CD4-positive, CD25-positive, alpha-beta regulatory T cell (primary cell): ENCODE measurements at regions not wholly inside any gene's neighbourhood (a gene's known extent, or its start where the extent isn't known, plus 50 kb on each side); places are given as distances from the start of the nearest gene placed in this dataset.

Experiments
- ATAC-seq, 2 donors: fragments of 150-1000 bp; cut with Tn5 transposase; one replicate each; pipeline ENCODE4 v1.10.0; 2021; ENCODE audit warnings: low read depth in 2 of 2, moderate number of reproducible peaks in 2 of 2, moderate library complexity in 1 of 2
- DNase-seq, 3 donors: peaks; one replicate each; pipeline versions ENCODE4 v3.0.0 to v3.0.0-alpha.2; 2012 to 2022; ENCODE audit warnings: mixed read lengths in 1 of 3
- H3K27ac ChIP-seq: one replicate; pipeline ENCODE4 v1.7.0; 2013; ENCODE audit warnings: mild to moderate bottlenecking, low read length; ENCODE audit not compliant: insufficient read depth, poor library complexity, severe bottlenecking
- H3K27me3 ChIP-seq: one replicate; pipeline ENCODE4 v1.7.0; 2013; ENCODE audit warnings: low read length; ENCODE audit not compliant: control insufficient read depth, insufficient read depth
- H3K36me3 ChIP-seq: one replicate; pipeline ENCODE4 v1.7.0; 2013; ENCODE audit warnings: mild to moderate bottlenecking, low read length, moderate library complexity; ENCODE audit not compliant: control insufficient read depth, insufficient read depth
- H3K4me1 ChIP-seq: 2 replicates; pipeline ENCODE4 v1.7.0; 2013; ENCODE audit warnings: mild to moderate bottlenecking, low read length; ENCODE audit not compliant: insufficient read depth, control insufficient read depth, poor library complexity, severe bottlenecking
- H3K4me3 ChIP-seq: one replicate; pipeline ENCODE4 v1.7.0; 2013; ENCODE audit warnings: low read depth, mild to moderate bottlenecking, low read length, moderate library complexity
- H3K9me3 ChIP-seq, 2 experiments: 1 replicate in 1 of 2; 2 replicates in 1 of 2; pipeline ENCODE4 v1.7.0; 2013; ENCODE audit warnings: low read length in 2 of 2, mild to moderate bottlenecking in 1 of 2, moderate library complexity in 1 of 2; ENCODE audit not compliant: control insufficient read depth in 2 of 2
- H3K27ac Mint-ChIP-seq, 3 donors: one replicate each; pipeline ENCODE4 v1.8.0; 2020 to 2022; ENCODE audit warnings: mild to moderate bottlenecking in 3 of 3, mixed read lengths in 3 of 3, moderate library complexity in 2 of 3
- H3K27me3 Mint-ChIP-seq: one replicate; pipeline ENCODE4 v1.8.0; 2022; ENCODE audit warnings: mild to moderate bottlenecking, mixed read lengths
- H3K36me3 Mint-ChIP-seq: one replicate; pipeline ENCODE4 v1.8.0; 2020; ENCODE audit warnings: mixed read lengths
- H3K4me1 Mint-ChIP-seq, 4 donors: one replicate each; pipeline ENCODE4 v1.8.0; 2020 to 2022; ENCODE audit warnings: mixed read lengths in 4 of 4, mild to moderate bottlenecking in 1 of 4
- H3K4me3 Mint-ChIP-seq, 4 donors: one replicate each; pipeline ENCODE4 v1.8.0; 2020 to 2022; ENCODE audit warnings: mild to moderate bottlenecking in 4 of 4, mixed read lengths in 4 of 4, moderate library complexity in 3 of 4
- H3K9me3 Mint-ChIP-seq, 7 donors: one replicate each; pipeline ENCODE4 v1.8.0; 2020 to 2022; ENCODE audit warnings: mixed read lengths in 7 of 7, mild to moderate bottlenecking in 3 of 7, moderate library complexity in 2 of 7

DNA sequence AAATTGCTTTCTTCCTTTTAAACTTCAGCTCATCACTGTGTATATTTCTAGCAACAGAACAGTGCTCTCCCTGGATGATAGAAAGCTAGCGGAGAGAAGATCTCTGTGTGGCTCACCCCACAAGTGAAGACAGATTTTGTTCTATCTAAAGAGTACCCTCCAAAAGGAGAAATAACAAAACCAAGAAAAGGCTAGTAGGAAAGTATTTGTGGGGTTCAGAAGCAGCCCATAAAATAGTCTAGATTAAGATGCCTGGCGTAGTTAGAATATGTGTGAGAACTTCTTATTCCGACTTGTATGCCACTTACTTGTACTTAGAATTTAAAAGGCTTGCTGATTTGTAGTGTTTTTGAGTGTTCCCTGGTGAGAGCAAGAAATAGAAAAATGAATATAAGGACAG, 214.9 kb upstream of the IL12A start:
- no peaks in the 10 kb centered on the region for H3K27me3 ChIP-seq
- Mint-ChIP-seq H3K36me3 (no peaks in the 10 kb centered on the region), H3K4me1 (no peaks in the 10 kb centered on the region), H3K4me3 (no peak overlapping the region), H3K27me3 (peaks cover 6% of the 10 kb centered on the region), H3K9me3 (peaks cover 0 to 1% (median 0%) of the 10 kb centered on the region in 7 donors), H3K27ac (no peak overlapping the region)
- no peak overlapping the region for H3K27ac ChIP-seq
- no peak for ATAC-seq
- H3K36me3 ChIP-seq, result no peaks in the 10 kb centered on the region
- H3K4me3 ChIP-seq, result no peak overlapping the region
- no peaks in the 10 kb centered on the region for H3K4me1 ChIP-seq
- DNase-seq, result no peak
- no peaks in the 10 kb centered on the region for H3K9me3 ChIP-seq

DNA sequence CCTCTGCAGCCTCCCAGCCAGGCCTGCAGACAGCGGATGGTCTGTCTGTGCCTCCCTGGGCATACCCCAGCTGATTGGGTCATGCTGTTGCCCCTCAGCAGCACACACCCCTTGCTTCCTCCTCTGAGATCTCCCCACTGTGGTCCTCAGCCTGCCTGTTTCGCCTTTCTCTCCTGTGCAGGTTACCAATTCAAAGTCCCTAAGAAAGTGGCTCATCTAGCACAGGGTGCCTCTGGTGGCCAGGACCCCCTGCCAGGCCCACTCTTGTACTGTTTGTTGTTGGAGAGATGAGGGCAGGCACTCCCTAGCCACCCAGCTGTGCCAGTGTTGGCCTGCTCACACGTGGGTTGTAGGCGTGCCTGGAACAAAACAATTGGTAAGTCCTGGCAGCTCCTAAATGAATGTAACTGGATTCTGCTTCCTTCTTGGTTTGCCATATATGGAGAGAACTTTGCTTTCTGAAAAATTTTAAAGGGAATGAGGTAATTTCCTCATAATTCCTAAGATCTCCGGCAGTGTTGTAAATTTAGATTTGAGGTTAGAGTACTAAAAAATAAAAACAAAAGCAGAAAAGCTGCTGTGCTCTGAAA, 213.2 kb upstream of the IL12A start:
- H3K4me1 ChIP-seq, result no peaks in the 10 kb centered on the region
- no peaks in the 10 kb centered on the region for H3K27me3 ChIP-seq
- peaks cover 0 to 1% (median 0%) of the 10 kb centered on the region in 7 donors for H3K9me3 Mint-ChIP-seq
- no peak overlapping the region for H3K4me3 ChIP-seq
- H3K27me3 Mint-ChIP-seq, result peaks cover 6% of the 10 kb centered on the region
- DNase-seq, result no peak
- no peak overlapping the region for H3K27ac ChIP-seq
- H3K4me3 Mint-ChIP-seq, result no peak overlapping the region
- no peaks in the 10 kb centered on the region for H3K36me3 Mint-ChIP-seq
- no peaks in the 10 kb centered on the region for H3K4me1 Mint-ChIP-seq
- no peak overlapping the region for H3K27ac Mint-ChIP-seq
- no peak for ATAC-seq
- H3K9me3 ChIP-seq, result no peaks in the 10 kb centered on the region
- no peaks in the 10 kb centered on the region for H3K36me3 ChIP-seq

DNA sequence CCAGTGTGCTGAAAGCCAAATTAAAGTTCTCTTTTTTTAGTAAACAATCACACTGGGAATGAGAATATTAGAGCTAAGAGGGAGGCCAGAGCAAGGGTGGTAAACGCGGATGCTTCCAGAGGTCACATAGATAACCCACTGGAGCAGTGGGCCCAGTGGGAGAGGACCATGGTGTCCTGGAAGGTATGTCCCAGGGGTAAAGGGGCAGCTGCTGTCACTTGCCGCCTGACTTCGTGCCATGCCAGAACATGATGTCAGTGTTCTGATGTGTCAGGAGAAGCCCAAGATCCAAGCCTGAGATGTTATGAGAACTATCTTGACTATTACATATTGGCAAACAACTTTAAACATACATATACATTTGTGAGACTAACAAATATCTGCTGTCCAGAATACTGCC, 211.9 kb upstream of the IL12A start:
- H3K36me3 ChIP-seq, result no peaks in the 10 kb centered on the region
- H3K4me1 Mint-ChIP-seq, result no peaks in the 10 kb centered on the region
- H3K27ac ChIP-seq, result no peak overlapping the region
- DNase-seq (no peak), ATAC-seq (no peak)
- no peak overlapping the region for H3K27ac Mint-ChIP-seq
- H3K27me3 ChIP-seq, result no peaks in the 10 kb centered on the region
- no peak overlapping the region for H3K4me3 ChIP-seq
- H3K36me3 Mint-ChIP-seq, result no peaks in the 10 kb centered on the region
- no peaks in the 10 kb centered on the region for H3K9me3 ChIP-seq
- peaks cover 0 to 1% (median 0%) of the 10 kb centered on the region in 7 donors for H3K9me3 Mint-ChIP-seq
- no peak overlapping the region for H3K4me3 Mint-ChIP-seq
- no peaks in the 10 kb centered on the region for H3K4me1 ChIP-seq
- peaks cover 6% of the 10 kb centered on the region for H3K27me3 Mint-ChIP-seq

DNA sequence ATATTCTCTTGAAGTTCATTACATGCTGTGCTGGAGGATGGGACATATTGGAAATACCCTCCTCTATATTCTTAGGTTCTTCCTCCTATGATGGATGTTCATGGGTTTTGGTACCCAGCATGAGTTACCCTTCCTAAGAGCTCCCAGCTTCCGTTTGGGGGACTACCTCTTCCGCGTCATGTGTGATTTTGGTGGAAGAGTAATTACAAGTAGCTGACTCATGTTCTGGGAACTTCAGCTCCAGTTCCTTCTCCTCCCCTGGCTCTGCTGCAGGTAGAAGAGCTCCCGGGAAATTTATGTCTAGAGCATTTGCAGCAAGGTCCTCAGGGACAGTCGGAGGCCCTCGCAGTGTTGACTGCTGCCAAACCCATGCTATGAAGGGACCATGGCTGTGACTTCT, 208.8 kb upstream of the IL12A start:
- Mint-ChIP-seq H3K27me3 (peaks cover 5% of the 10 kb centered on the region), H3K4me1 (no peaks in the 10 kb centered on the region), H3K4me3 (no peak overlapping the region), H3K9me3 (peaks cover 0 to 1% (median 0%) of the 10 kb centered on the region in 7 donors), H3K36me3 (no peaks in the 10 kb centered on the region), H3K27ac (no peak overlapping the region)
- Histone ChIP-seq H3K27ac (no peak overlapping the region), H3K27me3 (no peaks in the 10 kb centered on the region), H3K4me3 (no peak overlapping the region), H3K9me3 (no peaks in the 10 kb centered on the region), H3K36me3 (no peaks in the 10 kb centered on the region), H3K4me1 (no peaks in the 10 kb centered on the region)
- ATAC-seq (no peak), DNase-seq (no peak)

DNA sequence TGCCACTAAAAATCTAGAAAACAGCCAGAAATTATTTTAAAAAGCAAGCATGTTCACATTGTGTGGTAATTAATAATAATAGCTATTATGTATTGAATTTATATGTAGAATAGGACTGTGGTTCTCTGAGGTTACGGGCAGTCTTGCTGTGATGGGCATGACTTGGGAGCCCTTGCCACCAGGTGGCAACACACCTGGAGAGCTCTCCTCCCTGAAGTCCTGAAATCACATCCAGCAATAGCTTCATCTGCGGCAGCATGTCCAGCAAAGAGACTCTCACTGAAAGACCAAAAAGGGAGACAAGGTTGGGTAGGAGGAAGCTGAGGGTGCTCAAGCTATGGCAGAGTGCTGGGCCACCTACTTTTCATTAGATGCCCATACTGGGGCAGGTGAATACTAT, 206.8 kb upstream of the IL12A start:
- Mint-ChIP-seq H3K4me3 (no peak overlapping the region), H3K27me3 (peaks cover 5% of the 10 kb centered on the region), H3K4me1 (no peaks in the 10 kb centered on the region), H3K36me3 (no peaks in the 10 kb centered on the region), H3K9me3 (no peaks in the 10 kb centered on the region), H3K27ac (no peak overlapping the region)
- Histone ChIP-seq H3K27ac (no peak overlapping the region), H3K27me3 (no peaks in the 10 kb centered on the region), H3K36me3 (no peaks in the 10 kb centered on the region), H3K4me1 (no peaks in the 10 kb centered on the region), H3K9me3 (no peaks in the 10 kb centered on the region), H3K4me3 (no peak overlapping the region)
- ATAC-seq (no peak), DNase-seq (no peak)

DNA sequence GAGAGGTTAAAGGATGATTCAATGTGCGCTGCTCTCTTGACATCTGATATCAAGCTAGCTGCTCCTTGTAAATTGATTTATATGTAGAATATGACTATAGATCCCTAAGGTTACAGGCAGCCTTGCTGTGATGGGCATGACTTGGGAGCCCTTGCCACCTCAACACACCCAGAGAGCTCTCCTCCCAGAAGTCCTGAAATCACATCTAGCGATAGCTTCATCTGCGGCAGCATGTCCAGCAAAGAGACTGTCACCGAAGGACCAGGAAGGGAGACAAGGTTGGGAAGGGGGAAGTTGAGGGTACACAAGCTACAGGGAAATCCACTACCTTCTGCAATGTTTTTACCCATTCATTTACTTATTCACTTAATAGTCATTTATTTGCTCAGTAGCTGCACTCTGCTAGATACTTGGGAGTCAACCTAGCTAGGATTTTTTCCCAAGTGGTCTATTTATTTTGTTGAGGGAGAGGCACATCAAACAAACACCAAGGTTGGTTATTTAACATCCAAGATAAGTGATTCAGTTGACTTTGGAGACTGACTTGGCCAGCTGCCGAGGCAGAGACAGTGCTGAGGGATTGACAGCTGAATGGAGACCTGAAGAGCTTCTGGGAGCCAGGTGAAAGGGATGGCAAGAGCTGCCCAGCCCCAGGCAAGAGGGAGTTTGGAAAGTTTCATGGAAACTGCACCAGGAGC, 205.8 kb upstream of the IL12A start:
- Mint-ChIP-seq H3K36me3 (no peaks in the 10 kb centered on the region), H3K4me1 (no peaks in the 10 kb centered on the region), H3K27me3 (peaks cover 6% of the 10 kb centered on the region)

DNA sequence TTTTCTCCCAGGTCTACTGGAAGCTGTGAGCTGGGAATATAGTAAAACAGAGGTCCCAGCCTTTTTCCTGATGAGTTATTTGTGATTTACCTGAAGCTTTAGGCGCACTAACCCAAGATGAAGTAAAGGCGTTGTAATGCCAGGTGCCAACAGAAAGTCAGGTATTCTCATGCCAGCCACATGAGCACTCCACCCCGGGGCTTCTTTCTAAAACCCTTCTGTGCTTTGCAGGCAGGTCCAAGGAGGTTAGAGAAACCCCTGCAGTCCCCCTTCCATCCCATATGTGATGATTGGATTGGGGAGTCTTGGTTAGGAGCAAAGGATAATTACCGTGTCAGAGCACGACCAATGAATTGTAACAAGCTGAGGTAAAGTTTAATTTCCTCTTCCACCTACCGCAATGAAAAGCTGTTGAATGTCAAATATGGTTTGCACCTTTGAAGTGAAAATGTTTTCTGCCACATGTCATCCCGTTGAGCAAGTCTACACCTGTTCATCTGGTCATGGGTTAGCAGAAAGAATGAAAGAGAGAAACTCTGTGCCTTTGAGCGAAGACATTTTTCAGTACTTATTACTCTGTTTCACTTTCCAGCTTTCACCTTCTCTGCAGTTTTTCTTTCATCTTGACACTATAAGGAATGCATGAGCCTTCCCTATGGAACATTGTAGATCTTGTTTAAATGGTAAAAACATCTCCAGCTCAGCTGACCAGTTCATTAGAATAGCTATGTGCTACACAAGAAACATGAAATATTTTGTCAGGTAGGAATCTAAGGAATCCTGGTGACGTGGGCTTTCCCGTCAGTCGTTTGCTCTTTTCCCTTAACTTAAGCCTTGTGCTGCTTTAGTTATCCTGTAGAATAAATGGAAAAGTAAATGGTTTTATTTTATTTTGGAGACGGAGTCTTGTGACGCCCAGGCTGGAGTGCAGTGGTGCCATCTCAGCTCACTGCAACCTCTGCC, 204.6 kb upstream of the IL12A start:
- H3K27ac Mint-ChIP-seq, result peak overlapping the region in 1 of 3 donors; percentile 18
- H3K36me3 Mint-ChIP-seq, result no peaks in the 10 kb centered on the region
- no peak overlapping the region for H3K4me3 Mint-ChIP-seq
- no peaks in the 10 kb centered on the region for H3K9me3 Mint-ChIP-seq
- ATAC-seq (no peak), DNase-seq (no peak)
- no peaks in the 10 kb centered on the region for H3K9me3 ChIP-seq
- H3K4me3 ChIP-seq, result no peak overlapping the region
- no peak overlapping the region for H3K27ac ChIP-seq
- no peaks in the 10 kb centered on the region for H3K27me3 ChIP-seq
- no peaks in the 10 kb centered on the region for H3K4me1 Mint-ChIP-seq
- peaks cover 14% of the 10 kb centered on the region for H3K27me3 Mint-ChIP-seq
- no peaks in the 10 kb centered on the region for H3K36me3 ChIP-seq
- H3K4me1 ChIP-seq, result no peaks in the 10 kb centered on the region

More for the DNA sequence above, 205.8 kb upstream of the IL12A start:
- Histone ChIP-seq H3K4me3 (no peak overlapping the region), H3K4me1 (no peaks in the 10 kb centered on the region), H3K27ac (no peak overlapping the region), H3K9me3 (no peaks in the 10 kb centered on the region), H3K27me3 (no peaks in the 10 kb centered on the region), H3K36me3 (no peaks in the 10 kb centered on the region)
- H3K4me3 Mint-ChIP-seq, result no peak overlapping the region
- H3K9me3 Mint-ChIP-seq, result no peaks in the 10 kb centered on the region
- H3K27ac Mint-ChIP-seq, result no peak overlapping the region
- no peak for DNase-seq
- ATAC-seq, result no peak
